Thoracic aorta (tissue), 2 donors: ENCODE measurements at regions not wholly inside any gene's neighbourhood (a gene's known extent, or its start where the extent isn't known, plus 50 kb on each side); places are given as distances from the start of the nearest gene placed in this dataset.

Experiments used
- ATAC-seq: fragments of 150-250 bp; one replicate; pipeline ENCODE4 v1.8.0; 2017; ENCODE audit warnings: low read depth; ENCODE audit not compliant: insufficient number of reproducible peaks, low FRiP score
- DNase-seq: peaks from one replicate; pipeline ENCODE4 v3.0.0-alpha.2; 2020; ENCODE audit warnings: low spot score
- H3K27ac ChIP-seq, 2 donors: fragments of 200-600 bp; sonication (generic); 1 replicate in 1 of 2; 2 replicates in 1 of 2; pipeline ENCODE4 v1.5.1; 2016; ENCODE audit warnings: mild to moderate bottlenecking in 2 of 2, moderate library complexity in 2 of 2
- H3K27me3 ChIP-seq: fragments of 200-600 bp; sonication (generic); replicated peaks from 2 replicates; pipeline ENCODE4 v1.6.0; 2016; ENCODE audit warnings: mild to moderate bottlenecking; ENCODE audit not compliant: insufficient read depth
- H3K36me3 ChIP-seq: fragments of 200-600 bp; sonication (generic); one replicate; pipeline ENCODE4 v1.5.1; 2016
- H3K4me1 ChIP-seq, 2 donors: fragments of 200-600 bp; sonication (generic); 1 replicate in 1 of 2; 2 replicates in 1 of 2; pipeline versions ENCODE4 v1.5.1 to v1.6.0; 2016; ENCODE audit warnings: low read depth in 2 of 2, mild to moderate bottlenecking in 1 of 2; ENCODE audit not compliant: control insufficient read depth in 1 of 2
- H3K4me3 ChIP-seq: fragments of 200-600 bp; sonication (generic); 2 replicates; pipeline ENCODE4 v1.5.1; 2016; ENCODE audit warnings: mild to moderate bottlenecking
- H3K9me3 ChIP-seq: fragments of 200-600 bp; sonication (generic); 2 replicates; pipeline ENCODE4 v1.5.1; 2016
- TF ChIP-seq, protein P1 (sequence below): fragments of 200-600 bp; sonication (generic); IDR thresholded peaks from one replicate; pipeline ENCODE4 v1.5.1; 2019; ENCODE audit warnings: antibody characterized with exemption

DNA sequence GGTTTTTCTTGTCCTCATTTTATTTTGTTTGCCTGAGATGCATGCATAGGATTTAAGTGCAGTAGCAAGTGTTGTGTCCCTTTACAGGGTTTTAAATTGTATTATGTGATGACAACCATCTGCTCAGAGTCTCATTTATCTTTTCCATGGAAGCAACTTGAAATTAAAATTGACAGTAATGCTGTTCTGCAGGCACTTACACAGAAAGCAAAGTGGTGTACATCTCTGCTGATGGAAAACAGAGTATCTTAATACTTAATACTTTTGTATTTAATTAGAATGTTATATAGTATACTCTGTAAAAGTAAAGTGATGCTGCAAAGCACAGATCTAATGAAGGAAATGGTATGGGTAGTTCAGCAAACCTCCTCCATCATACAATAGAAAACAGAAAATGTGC, 482.9 kb downstream of the POM121L12 start:
- Histone ChIP-seq H3K27ac (no peak overlapping the region), H3K27me3 (no peaks in the 10 kb centered on the region), H3K36me3 (no peaks in the 10 kb centered on the region), H3K4me1 (no peaks in the 10 kb centered on the region), H3K9me3 (no peaks in the 10 kb centered on the region), H3K4me3 (no peak overlapping the region)
- DNase-seq (no peak), ATAC-seq (no peak)
- TF ChIP-seq, protein P1, sequence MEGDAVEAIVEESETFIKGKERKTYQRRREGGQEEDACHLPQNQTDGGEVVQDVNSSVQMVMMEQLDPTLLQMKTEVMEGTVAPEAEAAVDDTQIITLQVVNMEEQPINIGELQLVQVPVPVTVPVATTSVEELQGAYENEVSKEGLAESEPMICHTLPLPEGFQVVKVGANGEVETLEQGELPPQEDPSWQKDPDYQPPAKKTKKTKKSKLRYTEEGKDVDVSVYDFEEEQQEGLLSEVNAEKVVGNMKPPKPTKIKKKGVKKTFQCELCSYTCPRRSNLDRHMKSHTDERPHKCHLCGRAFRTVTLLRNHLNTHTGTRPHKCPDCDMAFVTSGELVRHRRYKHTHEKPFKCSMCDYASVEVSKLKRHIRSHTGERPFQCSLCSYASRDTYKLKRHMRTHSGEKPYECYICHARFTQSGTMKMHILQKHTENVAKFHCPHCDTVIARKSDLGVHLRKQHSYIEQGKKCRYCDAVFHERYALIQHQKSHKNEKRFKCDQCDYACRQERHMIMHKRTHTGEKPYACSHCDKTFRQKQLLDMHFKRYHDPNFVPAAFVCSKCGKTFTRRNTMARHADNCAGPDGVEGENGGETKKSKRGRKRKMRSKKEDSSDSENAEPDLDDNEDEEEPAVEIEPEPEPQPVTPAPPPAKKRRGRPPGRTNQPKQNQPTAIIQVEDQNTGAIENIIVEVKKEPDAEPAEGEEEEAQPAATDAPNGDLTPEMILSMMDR: no peak

DNA sequence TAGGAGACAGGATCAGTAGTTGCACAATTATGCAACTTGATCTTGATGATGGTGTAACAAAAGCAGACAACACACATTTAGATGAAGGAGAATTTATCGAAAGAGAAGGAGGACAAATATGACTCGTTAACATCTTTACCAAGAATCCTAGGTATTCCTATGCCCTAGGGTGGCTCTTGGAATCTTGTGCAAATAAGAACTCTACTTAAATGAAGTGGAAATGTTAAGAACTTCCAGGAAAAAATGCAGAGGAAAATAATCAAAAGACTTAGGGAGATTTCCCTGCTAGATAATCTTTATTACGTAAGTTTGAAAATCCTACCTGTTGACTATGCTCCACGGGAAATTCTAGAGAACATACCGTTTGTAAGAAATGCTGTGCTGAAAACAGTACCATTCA, 485.4 kb downstream of the POM121L12 start:
- no peak for ATAC-seq
- Histone ChIP-seq H3K9me3 (no peaks in the 10 kb centered on the region), H3K36me3 (no peaks in the 10 kb centered on the region), H3K27ac (no peak overlapping the region), H3K27me3 (no peaks in the 10 kb centered on the region), H3K4me3 (no peak overlapping the region), H3K4me1 (no peaks in the 10 kb centered on the region)
- DNase-seq: no peak
- TF ChIP-seq, protein P1: no peak

DNA sequence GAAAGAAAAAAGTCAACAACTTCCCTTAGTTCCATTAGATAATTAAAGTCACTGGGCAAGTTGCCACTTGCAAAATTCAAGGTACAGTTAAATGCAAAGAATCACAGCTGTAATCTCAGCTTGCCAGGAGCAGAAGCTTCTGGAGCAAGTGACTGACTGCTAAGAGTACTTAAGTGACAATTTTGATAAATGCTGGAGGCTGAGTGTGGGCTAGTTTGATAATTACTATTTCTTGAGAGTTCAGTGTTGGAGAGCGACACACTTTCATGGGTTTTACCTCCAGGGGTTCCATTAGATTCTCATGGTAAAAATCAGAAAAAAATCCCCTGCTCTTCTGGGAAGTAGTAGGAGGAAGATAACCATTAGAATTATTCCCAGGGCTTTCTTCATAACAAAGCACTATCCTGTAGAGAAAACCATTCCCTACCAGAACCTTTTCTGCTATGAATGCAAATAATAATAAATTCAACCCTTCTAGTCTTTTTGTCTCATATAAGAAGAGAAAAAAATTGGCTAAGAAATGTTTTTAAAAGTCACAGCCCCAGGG, 486.3 kb downstream of the POM121L12 start:
- Histone ChIP-seq H3K36me3 (no peaks in the 10 kb centered on the region), H3K9me3 (no peaks in the 10 kb centered on the region), H3K4me1 (no peaks in the 10 kb centered on the region), H3K27me3 (no peaks in the 10 kb centered on the region), H3K4me3 (no peak overlapping the region), H3K27ac (no peak overlapping the region)
- TF ChIP-seq, protein P1: no peak
- ATAC-seq: no peak
- DNase-seq: no peak

DNA sequence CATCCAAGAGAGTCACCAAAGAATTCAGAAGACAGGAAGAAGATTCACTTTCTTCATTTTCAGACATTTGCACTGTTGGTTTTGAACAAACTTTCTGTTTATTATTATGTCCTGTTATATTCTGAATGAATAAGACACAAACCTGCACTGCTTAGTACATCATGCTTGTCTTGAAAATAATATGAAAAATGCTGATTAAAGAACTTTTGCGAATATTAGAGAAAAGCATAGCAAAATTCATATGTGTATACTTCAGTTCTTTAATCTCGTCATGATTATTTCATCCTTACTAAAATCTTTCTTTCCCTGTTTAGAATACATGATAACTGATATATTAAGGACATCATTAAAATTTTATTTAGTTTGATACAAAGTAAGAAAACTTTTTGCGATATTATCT, 504.1 kb downstream of the POM121L12 start:
- Histone ChIP-seq H3K27ac (no peak overlapping the region), H3K4me1 (no peaks in the 10 kb centered on the region), H3K36me3 (no peaks in the 10 kb centered on the region), H3K9me3 (no peaks in the 10 kb centered on the region), H3K4me3 (no peak overlapping the region), H3K27me3 (no peaks in the 10 kb centered on the region)
- TF ChIP-seq, protein P1: no peak
- DNase-seq (no peak), ATAC-seq (no peak)

DNA sequence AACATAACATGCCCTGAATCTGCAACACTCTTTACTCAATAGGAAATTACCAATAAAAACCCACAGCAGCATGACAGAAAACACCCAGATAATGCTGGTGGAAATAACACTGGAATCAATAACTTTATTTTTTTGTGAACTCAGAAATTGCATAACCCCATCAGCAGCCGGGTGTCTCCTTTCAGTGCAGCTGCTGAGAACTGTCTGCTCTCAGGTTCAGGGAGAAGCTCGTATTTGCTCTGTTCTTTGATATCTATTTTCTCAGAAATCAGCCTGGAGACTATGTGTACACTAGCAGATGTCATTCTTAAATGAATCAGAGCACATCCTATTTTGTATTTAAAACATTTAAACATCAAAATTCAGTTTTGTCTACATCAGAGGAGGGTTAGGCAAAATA, 506.0 kb downstream of the POM121L12 start:
- TF ChIP-seq, protein P1: no peak
- no peak for ATAC-seq
- no peaks in the 10 kb centered on the region for H3K4me1 ChIP-seq

More for the DNA sequence above, 506.0 kb downstream of the POM121L12 start:
- Histone ChIP-seq H3K27me3 (no peaks in the 10 kb centered on the region), H3K4me3 (no peak overlapping the region), H3K27ac (no peak overlapping the region), H3K36me3 (no peaks in the 10 kb centered on the region), H3K9me3 (no peaks in the 10 kb centered on the region)
- DNase-seq: no peak
